HepG2 (cell line): ENCODE measurements at regions not wholly inside any gene's neighbourhood (a gene's known extent, or its start where the extent isn't known, plus 50 kb on each side); places are given as distances from the start of the nearest gene placed in this dataset.

Experiments used
- ATAC-seq: fragments of 200-7000 bp; cut with Tn5 transposase; 3 replicates; pipeline ENCODE4 v1.9.1; 2020; ENCODE audit warnings: mild to moderate bottlenecking, moderate library complexity
- BruUV-seq: library from RNA; stranded (reverse); fragments of 400-500 nt; replicated peaks from 2 replicates; lab custom pipeline; 2021; lab: Mats Ljungman, UMichigan
- CTCF ChIA-PET: fragments of 300-600 bp; formaldehyde crosslinking; extraction: SDS; loops from one replicate; lab custom pipeline; 2021; ENCODE audit warnings: low total read pairs, inconsistent platforms, low intra/inter-chr PET ratio; lab: Yijun Ruan, JAX
- POLR2A ChIA-PET: fragments of 350-600 bp; sonication (Branson Sonifier 250); formaldehyde crosslinking; loops from one replicate; lab custom pipeline; 2020; ENCODE audit warnings: antibody characterized with exemption, inconsistent platforms; lab: Yijun Ruan, JAX
- DNase-seq: peaks from one replicate; pipeline ENCODE4 v3.0.0-alpha.2; 2015; ENCODE audit warnings: low spot score
- FAIRE-seq: peaks from 3 replicates; lab custom pipeline; 2011; peaks lifted over from hg19 to GRCh38; lab: Jason Lieb, UNC
- H2AFZ ChIP-seq: one replicate; pipeline ENCODE4 v1.6.1; 2011; ENCODE audit warnings: low read length, inconsistent platforms
- H3K27ac ChIP-seq: fragments of 300-600 bp; 3 replicates; pipeline ENCODE4 v1.8.0; 2011; ENCODE audit warnings: mixed run types, mild to moderate bottlenecking, mixed read lengths, low read length, inconsistent platforms; ENCODE audit not compliant: insufficient read depth; ENCODE audit errors: extremely low read length
- H3K27me3 ChIP-seq, 2 experiments: fragments of 200-600 bp in 1 of 2; 2 replicates in 1 of 2; 3 replicates in 1 of 2; pipeline versions ENCODE4 v1.6.0 to v1.8.0; 2011; ENCODE audit warnings: low read length in 2 of 2, mild to moderate bottlenecking in 2 of 2, moderate library complexity in 2 of 2, inconsistent platforms in 1 of 2; ENCODE audit not compliant: insufficient read depth in 2 of 2, control insufficient read depth in 1 of 2
- H3K36me3 ChIP-seq, 2 experiments: fragments of 200-600 bp in 1 of 2; replicated peaks in 1 of 2; 2 replicates in 1 of 2; 3 replicates in 1 of 2; pipeline versions ENCODE4 v1.5.1 to v1.8.0; 2011; ENCODE audit warnings: low read length in 2 of 2, inconsistent platforms in 1 of 2; ENCODE audit not compliant: insufficient read depth in 2 of 2, control insufficient read depth in 1 of 2
- H3K4me1 ChIP-seq: 2 replicates; pipeline ENCODE4 v1.5.1; 2012; ENCODE audit warnings: low read length, inconsistent platforms; ENCODE audit not compliant: insufficient read depth
- H3K4me2 ChIP-seq: 2 replicates; pipeline ENCODE4 v1.6.0; 2011; ENCODE audit warnings: low read depth, low read length, inconsistent platforms
- H3K4me3 ChIP-seq, 3 experiments: fragments of 200-600 bp in 1 of 3; sonication (generic), shearing (Covaris generic) in 1 of 3; replicated peaks in 1 of 3; 2 replicates each; pipeline ENCODE4 v1.5.1; 2011 to 2016; ENCODE audit warnings: low read length in 3 of 3, inconsistent platforms in 2 of 3, low read depth in 2 of 3, mild to moderate bottlenecking in 2 of 3, control low read depth in 1 of 3, mixed read lengths in 1 of 3; ENCODE audit not compliant: insufficient read depth in 1 of 3
- H3K79me2 ChIP-seq: one replicate; pipeline ENCODE4 v1.6.1; 2011; ENCODE audit warnings: low read length, inconsistent platforms; ENCODE audit not compliant: insufficient read depth
- H3K9ac ChIP-seq: 2 replicates; pipeline ENCODE4 v1.6.0; 2011; ENCODE audit warnings: mild to moderate bottlenecking, low read depth, low read length, inconsistent platforms; ENCODE audit not compliant: insufficient read depth
- H3K9me3 ChIP-seq: 2 replicates; pipeline ENCODE4 v1.5.1; 2012; ENCODE audit warnings: mild to moderate bottlenecking, low read length
- H4K20me1 ChIP-seq: 2 replicates; pipeline ENCODE4 v1.6.0; 2011; ENCODE audit warnings: inconsistent platforms, mild to moderate bottlenecking, low read length, moderate library complexity; ENCODE audit not compliant: insufficient read depth
- FOXP4 ChIP-seq: sonication (generic); formaldehyde crosslinking; IDR thresholded peaks from 2 replicates; pipeline ENCODE4 v1.4.0; 2020; ENCODE audit warnings: missing genetic modification reagents
- NCOA2 ChIP-seq: sonication (generic); formaldehyde crosslinking; IDR thresholded peaks from 2 replicates; pipeline ENCODE4 v1.8.0; 2022; ENCODE audit warnings: inconsistent platforms
- ZNF281 ChIP-seq: sonication (generic); formaldehyde crosslinking; IDR thresholded peaks from 2 replicates; pipeline ENCODE4 v1.4.0; 2020; ENCODE audit warnings: missing genetic modification reagents, borderline replicate concordance
- WGBS: methylation state at CpG from one replicate; pipeline ENCODE4 v1.1.6; 2017; ENCODE audit warnings: low lambda C conversion rate; 5-methylcytosine and 5-hydroxymethylcytosine counted together
- in situ Hi-C: cut with HindIII; loops from 2 replicates; pipeline ENCODE4 v1.10.0; 2017; ENCODE audit warnings: low pct_unique_long_range_greater_than_20kb; ENCODE audit not compliant: extremely low pct_ligation_motif_present
- intact Hi-C: fragments of 100-400 bp; cut with micrococcal nuclease; formaldehyde crosslinking; loops from one replicate; pipeline ENCODE4 v1.10.0; 2022; ENCODE audit not compliant: unreplicated experiment

- ATAC-seq = no peak
- H2AFZ ChIP-seq = no peak overlapping the region
Observed at GRCh38 chr7:89554209-89554608, 600.1 kb upstream of the STEAP1 start.

More at GRCh38 chr7:89554209-89554608, 600.1 kb upstream of the STEAP1 start:
- BruUV-seq = no TSS peak
- Histone ChIP-seq H4K20me1 (no peaks in the 10 kb centered on the region), H3K27me3 (no peaks in the 10 kb centered on the region), H3K9me3 (no peaks in the 10 kb centered on the region), H3K36me3 (no peaks in the 10 kb centered on the region), H3K4me1 (no peaks in the 10 kb centered on the region), H3K4me2 (no peak overlapping the region), H3K27ac (no peak overlapping the region), H3K9ac (no peak overlapping the region), H3K79me2 (no peaks in the 10 kb centered on the region), H3K4me3 (no peak overlapping the region)
- in situ Hi-C loops (no loop called here), intact Hi-C loops (no loop called here)
- FAIRE-seq (no peak), DNase-seq (no peak)
- ChIA-PET CTCF (no interaction called here), POLR2A (no interaction called here)
- 4% methylated on average over 5 of the region's 5 CpGs for WGBS
- TF ChIP-seq FOXP4 (CRISPR knock-in tag) (no peak), ZNF281 (CRISPR knock-in tag) (no peak), NCOA2 (CRISPR knock-in tag) (no peak)
